Upper lobe of left lung (tissue), 4 donors: ENCODE measurements at regions not wholly inside any gene's neighbourhood (a gene's known extent, or its start where the extent isn't known, plus 50 kb on each side); places are given as distances from the start of the nearest gene placed in this dataset.

Experiments
- EP300 ChIP-seq, 4 donors: sonication (generic); formaldehyde crosslinking; IDR thresholded peaks; one replicate each; pipeline ENCODE4 v1.5.1; 2017; ENCODE audit warnings: antibody characterized with exemption in 4 of 4, control low read depth in 2 of 4
- POLR2A ChIP-seq, 4 donors: fragments of 450-650 bp; IDR thresholded peaks; one replicate each; pipeline ENCODE4 v1.5.1; 2016 to 2017; ENCODE audit warnings: antibody characterized with exemption in 4 of 4, mild to moderate bottlenecking in 2 of 4
- POLR2AphosphoS5 ChIP-seq, 2 donors: sonication (generic); formaldehyde crosslinking; IDR thresholded peaks; one replicate each; pipeline ENCODE4 v1.5.1; 2017; ENCODE audit warnings: antibody characterized with exemption in 2 of 2
- TF ChIP-seq, protein P1 (sequence below), 6 experiments: fragments of 450-650 bp in 4 of 6; fragments of 200-600 bp in 2 of 6; sonication (generic) in 2 of 6; IDR thresholded peaks; one replicate each; pipeline ENCODE4 v1.5.1; 2016 to 2019; ENCODE audit warnings: antibody characterized with exemption in 6 of 6

DNA sequence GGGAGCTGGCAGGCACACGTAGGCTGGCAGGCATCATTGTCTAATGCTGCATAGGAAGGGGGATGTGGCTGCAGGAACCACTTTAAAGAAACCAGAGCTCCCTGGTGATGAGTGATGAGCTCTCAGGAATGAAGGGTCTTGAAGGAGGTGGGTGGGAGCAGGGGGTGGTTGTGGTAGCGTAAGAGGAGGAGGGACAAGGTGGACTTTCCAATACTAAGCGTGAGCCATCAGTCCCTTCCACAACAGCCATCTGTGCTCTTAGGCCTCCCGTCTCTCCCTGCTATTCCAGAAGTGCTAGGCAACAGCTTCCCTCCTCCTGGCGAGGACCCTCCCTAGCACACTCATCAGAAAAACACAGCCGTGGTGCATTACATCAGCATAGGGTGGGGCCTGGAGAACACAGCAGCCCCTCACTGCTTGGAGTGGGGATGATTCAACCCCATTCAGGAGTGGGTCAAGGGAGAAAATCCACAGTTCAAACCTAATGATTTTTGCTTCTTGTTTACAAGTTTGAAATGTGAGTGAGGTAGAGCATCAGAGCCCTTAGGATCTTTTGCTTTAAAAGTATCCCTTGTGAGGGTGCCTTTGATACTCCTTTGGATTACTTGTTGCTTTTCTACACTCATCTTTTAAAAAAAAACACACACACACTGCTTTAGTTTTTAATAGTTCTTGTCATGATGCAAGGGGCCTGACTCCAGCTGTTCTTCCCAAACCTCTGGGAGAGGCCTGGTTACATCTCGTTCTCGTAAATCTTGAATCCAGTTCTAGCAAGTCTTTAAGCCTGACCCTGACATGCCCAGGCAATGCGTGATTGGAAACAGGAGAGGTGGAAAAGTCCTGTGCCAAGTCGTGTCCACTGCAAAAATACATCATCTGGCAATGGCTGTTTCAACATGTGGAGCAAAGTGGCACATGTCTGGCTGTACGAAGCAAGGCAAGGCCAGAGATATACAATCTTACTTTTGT lies 356.4 kb upstream of the DDHD1 start:
- TF ChIP-seq, protein P1, sequence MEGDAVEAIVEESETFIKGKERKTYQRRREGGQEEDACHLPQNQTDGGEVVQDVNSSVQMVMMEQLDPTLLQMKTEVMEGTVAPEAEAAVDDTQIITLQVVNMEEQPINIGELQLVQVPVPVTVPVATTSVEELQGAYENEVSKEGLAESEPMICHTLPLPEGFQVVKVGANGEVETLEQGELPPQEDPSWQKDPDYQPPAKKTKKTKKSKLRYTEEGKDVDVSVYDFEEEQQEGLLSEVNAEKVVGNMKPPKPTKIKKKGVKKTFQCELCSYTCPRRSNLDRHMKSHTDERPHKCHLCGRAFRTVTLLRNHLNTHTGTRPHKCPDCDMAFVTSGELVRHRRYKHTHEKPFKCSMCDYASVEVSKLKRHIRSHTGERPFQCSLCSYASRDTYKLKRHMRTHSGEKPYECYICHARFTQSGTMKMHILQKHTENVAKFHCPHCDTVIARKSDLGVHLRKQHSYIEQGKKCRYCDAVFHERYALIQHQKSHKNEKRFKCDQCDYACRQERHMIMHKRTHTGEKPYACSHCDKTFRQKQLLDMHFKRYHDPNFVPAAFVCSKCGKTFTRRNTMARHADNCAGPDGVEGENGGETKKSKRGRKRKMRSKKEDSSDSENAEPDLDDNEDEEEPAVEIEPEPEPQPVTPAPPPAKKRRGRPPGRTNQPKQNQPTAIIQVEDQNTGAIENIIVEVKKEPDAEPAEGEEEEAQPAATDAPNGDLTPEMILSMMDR (IDR thresholded peaks at IDR 0.05): no peak
- TF ChIP-seq POLR2A (IDR thresholded peaks at IDR 0.05) (no peak), POLR2AphosphoS5 (IDR thresholded peaks at IDR 0.05) (peak in 1 of 2 donors; percentile 17), EP300 (IDR thresholded peaks at IDR 0.05) (no peak)
